ENCODE measurements at regions not wholly inside any gene's neighbourhood (a gene's known extent, or its start where the extent isn't known, plus 50 kb on each side); places are given as distances from the start of the nearest gene placed in this dataset.

DNA sequence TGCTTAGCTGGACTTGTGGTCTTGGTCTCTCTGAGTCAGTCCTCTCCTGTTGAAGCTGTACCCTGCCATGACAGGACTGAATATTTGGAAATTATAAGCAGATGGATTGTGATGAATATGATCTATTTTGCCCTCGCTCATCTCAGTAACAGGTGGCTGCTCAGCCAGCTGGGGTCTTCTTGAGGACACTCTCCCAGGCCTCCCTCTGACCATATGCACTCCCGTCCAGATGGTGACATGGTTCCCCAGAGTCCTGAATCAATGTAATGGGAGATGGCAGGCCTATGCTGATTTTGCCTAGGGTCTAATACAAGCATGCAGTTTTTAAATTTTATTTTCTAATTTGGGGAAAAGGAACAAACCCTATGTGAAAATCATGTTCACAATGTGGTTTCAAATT, 63.1 kb upstream of the TRHDE start:
- Mint-ChIP-seq H3K27me3 (ENCODE audit: insufficient read depth, low read depth, poor library complexity) (no peaks in the 10 kb centered on the region), H3K4me1 (peaks cover 36% of the 10 kb centered on the region), H3K9me3 (no peaks in the 10 kb centered on the region), H3K36me3 (ENCODE audit: low read depth) (no peaks in the 10 kb centered on the region), H3K27ac (peak overlapping the region; percentile 3; the same call in 1 of the 2 replicates), H3K4me3 (no peak overlapping the region)
- no peaks in the 10 kb centered on the region for H3K36me3 ChIP-seq (ENCODE audit: insufficient read depth)
- peaks cover 38% of the 10 kb centered on the region for H3K4me1 ChIP-seq (ENCODE audit: insufficient read depth)
- no peaks in the 10 kb centered on the region for H3K9me2 ChIP-seq (ENCODE audit: insufficient read depth)
- no peaks in the 10 kb centered on the region for H3F3A ChIP-seq (replicated peaks; ENCODE audit: low read depth)
- H3K79me2 ChIP-seq (replicated peaks; ENCODE audit: insufficient read depth): no peaks in the 10 kb centered on the region
- ATAC-seq (no peak), DNase-seq (ENCODE audit: low spot score) (no peak)
- H4K20me1 ChIP-seq (replicated peaks; ENCODE audit: insufficient read depth): no peaks in the 10 kb centered on the region
- no peak overlapping the region for H3K4me2 ChIP-seq
- H3K4me3 ChIP-seq: no peak overlapping the region
- TF ChIP-seq STAT1 (IDR thresholded peaks at IDR 0.05; ENCODE audit: unreplicated experiment) (no peak), ZNF114 (CRISPR knock-in tag; IDR thresholded peaks at IDR 0.05) (no peak), EZH2phosphoT487 (IDR thresholded peaks at IDR 0.05; ENCODE audit: unreplicated experiment) (no peak), JUNB (IDR thresholded peaks at IDR 0.05; ENCODE audit: unreplicated experiment) (no peak), NANOG (IDR thresholded peaks at IDR 0.05; ENCODE audit: borderline replicate concordance) (no peak), ZNF331 (CRISPR knock-in tag; IDR thresholded peaks at IDR 0.05; ENCODE audit: low read depth) (no peak), CREB1 (CRISPR knock-in tag; IDR thresholded peaks at IDR 0.05; ENCODE audit: low read depth) (no peak), POLR2AphosphoS5 (IDR thresholded peaks at IDR 0.05; ENCODE audit: low read depth) (no peak), EZH2 (IDR thresholded peaks at IDR 0.05; ENCODE audit: low read depth, unreplicated experiment) (no peak)
- TF ChIP-seq, protein P1, sequence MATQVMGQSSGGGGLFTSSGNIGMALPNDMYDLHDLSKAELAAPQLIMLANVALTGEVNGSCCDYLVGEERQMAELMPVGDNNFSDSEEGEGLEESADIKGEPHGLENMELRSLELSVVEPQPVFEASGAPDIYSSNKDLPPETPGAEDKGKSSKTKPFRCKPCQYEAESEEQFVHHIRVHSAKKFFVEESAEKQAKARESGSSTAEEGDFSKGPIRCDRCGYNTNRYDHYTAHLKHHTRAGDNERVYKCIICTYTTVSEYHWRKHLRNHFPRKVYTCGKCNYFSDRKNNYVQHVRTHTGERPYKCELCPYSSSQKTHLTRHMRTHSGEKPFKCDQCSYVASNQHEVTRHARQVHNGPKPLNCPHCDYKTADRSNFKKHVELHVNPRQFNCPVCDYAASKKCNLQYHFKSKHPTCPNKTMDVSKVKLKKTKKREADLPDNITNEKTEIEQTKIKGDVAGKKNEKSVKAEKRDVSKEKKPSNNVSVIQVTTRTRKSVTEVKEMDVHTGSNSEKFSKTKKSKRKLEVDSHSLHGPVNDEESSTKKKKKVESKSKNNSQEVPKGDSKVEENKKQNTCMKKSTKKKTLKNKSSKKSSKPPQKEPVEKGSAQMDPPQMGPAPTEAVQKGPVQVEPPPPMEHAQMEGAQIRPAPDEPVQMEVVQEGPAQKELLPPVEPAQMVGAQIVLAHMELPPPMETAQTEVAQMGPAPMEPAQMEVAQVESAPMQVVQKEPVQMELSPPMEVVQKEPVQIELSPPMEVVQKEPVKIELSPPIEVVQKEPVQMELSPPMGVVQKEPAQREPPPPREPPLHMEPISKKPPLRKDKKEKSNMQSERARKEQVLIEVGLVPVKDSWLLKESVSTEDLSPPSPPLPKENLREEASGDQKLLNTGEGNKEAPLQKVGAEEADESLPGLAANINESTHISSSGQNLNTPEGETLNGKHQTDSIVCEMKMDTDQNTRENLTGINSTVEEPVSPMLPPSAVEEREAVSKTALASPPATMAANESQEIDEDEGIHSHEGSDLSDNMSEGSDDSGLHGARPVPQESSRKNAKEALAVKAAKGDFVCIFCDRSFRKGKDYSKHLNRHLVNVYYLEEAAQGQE (IDR thresholded peaks at IDR 0.05; ENCODE audit: unreplicated experiment): no peak
- TF ChIP-seq, protein P2, sequence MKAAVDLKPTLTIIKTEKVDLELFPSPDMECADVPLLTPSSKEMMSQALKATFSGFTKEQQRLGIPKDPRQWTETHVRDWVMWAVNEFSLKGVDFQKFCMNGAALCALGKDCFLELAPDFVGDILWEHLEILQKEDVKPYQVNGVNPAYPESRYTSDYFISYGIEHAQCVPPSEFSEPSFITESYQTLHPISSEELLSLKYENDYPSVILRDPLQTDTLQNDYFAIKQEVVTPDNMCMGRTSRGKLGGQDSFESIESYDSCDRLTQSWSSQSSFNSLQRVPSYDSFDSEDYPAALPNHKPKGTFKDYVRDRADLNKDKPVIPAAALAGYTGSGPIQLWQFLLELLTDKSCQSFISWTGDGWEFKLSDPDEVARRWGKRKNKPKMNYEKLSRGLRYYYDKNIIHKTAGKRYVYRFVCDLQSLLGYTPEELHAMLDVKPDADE (IDR thresholded peaks at IDR 0.05): no peak
- TF ChIP-seq, protein P3, sequence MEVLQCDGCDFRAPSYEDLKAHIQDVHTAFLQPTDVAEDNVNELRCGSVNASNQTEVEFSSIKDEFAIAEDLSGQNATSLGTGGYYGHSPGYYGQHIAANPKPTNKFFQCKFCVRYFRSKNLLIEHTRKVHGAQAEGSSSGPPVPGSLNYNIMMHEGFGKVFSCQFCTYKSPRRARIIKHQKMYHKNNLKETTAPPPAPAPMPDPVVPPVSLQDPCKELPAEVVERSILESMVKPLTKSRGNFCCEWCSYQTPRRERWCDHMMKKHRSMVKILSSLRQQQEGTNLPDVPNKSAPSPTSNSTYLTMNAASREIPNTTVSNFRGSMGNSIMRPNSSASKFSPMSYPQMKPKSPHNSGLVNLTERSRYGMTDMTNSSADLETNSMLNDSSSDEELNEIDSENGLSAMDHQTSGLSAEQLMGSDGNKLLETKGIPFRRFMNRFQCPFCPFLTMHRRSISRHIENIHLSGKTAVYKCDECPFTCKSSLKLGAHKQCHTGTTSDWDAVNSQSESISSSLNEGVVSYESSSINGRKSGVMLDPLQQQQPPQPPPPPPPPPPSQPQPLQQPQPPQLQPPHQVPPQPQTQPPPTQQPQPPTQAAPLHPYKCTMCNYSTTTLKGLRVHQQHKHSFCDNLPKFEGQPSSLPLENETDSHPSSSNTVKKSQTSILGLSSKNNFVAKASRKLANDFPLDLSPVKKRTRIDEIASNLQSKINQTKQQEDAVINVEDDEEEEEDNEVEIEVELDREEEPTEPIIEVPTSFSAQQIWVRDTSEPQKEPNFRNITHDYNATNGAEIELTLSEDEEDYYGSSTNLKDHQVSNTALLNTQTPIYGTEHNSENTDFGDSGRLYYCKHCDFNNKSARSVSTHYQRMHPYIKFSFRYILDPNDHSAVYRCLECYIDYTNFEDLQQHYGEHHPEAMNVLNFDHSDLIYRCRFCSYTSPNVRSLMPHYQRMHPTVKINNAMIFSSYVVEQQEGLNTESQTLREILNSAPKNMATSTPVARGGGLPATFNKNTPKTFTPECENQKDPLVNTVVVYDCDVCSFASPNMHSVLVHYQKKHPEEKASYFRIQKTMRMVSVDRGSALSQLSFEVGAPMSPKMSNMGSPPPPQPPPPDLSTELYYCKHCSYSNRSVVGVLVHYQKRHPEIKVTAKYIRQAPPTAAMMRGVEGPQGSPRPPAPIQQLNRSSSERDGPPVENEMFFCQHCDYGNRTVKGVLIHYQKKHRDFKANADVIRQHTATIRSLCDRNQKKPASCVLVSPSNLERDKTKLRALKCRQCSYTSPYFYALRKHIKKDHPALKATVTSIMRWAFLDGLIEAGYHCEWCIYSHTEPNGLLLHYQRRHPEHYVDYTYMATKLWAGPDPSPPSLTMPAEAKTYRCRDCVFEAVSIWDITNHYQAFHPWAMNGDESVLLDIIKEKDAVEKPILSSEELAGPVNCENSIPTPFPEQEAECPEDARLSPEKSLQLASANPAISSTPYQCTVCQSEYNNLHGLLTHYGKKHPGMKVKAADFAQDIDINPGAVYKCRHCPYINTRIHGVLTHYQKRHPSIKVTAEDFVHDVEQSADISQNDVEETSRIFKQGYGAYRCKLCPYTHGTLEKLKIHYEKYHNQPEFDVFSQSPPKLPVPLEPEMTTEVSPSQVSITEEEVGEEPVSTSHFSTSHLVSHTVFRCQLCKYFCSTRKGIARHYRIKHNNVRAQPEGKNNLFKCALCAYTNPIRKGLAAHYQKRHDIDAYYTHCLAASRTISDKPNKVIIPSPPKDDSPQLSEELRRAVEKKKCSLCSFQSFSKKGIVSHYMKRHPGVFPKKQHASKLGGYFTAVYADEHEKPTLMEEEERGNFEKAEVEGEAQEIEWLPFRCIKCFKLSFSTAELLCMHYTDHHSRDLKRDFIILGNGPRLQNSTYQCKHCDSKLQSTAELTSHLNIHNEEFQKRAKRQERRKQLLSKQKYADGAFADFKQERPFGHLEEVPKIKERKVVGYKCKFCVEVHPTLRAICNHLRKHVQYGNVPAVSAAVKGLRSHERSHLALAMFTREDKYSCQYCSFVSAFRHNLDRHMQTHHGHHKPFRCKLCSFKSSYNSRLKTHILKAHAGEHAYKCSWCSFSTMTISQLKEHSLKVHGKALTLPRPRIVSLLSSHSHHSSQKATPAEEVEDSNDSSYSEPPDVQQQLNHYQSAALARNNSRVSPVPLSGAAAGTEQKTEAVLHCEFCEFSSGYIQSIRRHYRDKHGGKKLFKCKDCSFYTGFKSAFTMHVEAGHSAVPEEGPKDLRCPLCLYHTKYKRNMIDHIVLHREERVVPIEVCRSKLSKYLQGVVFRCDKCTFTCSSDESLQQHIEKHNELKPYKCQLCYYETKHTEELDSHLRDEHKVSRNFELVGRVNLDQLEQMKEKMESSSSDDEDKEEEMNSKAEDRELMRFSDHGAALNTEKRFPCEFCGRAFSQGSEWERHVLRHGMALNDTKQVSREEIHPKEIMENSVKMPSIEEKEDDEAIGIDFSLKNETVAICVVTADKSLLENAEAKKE (CRISPR knock-in tag; IDR thresholded peaks at IDR 0.05): no peak
- TF ChIP-seq, protein P4, sequence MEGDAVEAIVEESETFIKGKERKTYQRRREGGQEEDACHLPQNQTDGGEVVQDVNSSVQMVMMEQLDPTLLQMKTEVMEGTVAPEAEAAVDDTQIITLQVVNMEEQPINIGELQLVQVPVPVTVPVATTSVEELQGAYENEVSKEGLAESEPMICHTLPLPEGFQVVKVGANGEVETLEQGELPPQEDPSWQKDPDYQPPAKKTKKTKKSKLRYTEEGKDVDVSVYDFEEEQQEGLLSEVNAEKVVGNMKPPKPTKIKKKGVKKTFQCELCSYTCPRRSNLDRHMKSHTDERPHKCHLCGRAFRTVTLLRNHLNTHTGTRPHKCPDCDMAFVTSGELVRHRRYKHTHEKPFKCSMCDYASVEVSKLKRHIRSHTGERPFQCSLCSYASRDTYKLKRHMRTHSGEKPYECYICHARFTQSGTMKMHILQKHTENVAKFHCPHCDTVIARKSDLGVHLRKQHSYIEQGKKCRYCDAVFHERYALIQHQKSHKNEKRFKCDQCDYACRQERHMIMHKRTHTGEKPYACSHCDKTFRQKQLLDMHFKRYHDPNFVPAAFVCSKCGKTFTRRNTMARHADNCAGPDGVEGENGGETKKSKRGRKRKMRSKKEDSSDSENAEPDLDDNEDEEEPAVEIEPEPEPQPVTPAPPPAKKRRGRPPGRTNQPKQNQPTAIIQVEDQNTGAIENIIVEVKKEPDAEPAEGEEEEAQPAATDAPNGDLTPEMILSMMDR (conservative IDR thresholded peaks at IDR 0.05; ENCODE audit: low read depth in 2 of 2): no peak
- no peaks in the 10 kb centered on the region for H3K27me3 ChIP-seq (ENCODE audit: insufficient read depth)
- H3K27ac ChIP-seq (ENCODE audit: low read depth): no peak overlapping the region
- no peak overlapping the region for H2AFZ ChIP-seq

Measured in GM23338 (cell line).